GM12878 (cell line): ENCODE measurements at regions not wholly inside any gene's neighbourhood (a gene's known extent, or its start where the extent isn't known, plus 50 kb on each side); places are given as distances from the start of the nearest gene placed in this dataset.

Experiments
- MYC ChIP-seq: IDR thresholded peaks from 2 replicates; pipeline ENCODE4 v1.6.1; 2011; ENCODE audit warnings: mild to moderate bottlenecking, low read length, moderate library complexity, inconsistent platforms; ENCODE audit not compliant: insufficient read depth, insufficient replicate concordance, insufficient read length, severe bottlenecking
- SP1 ChIP-seq: IDR thresholded peaks from one replicate; pipeline ENCODE4 v1.6.1; 2011; ENCODE audit warnings: low read depth, low read length
- SREBF2 ChIP-seq: IDR thresholded peaks from 2 replicates; pipeline ENCODE4 v1.6.1; 2012; ENCODE audit warnings: mild to moderate bottlenecking, low read length
- ZSCAN29 ChIP-seq: fragments of 450-650 bp; IDR thresholded peaks from 2 replicates; pipeline ENCODE4 v1.6.1; 2017; ENCODE audit warnings: mild to moderate bottlenecking, moderate library complexity

GRCh38 chr15:98514034-98514622, 134.2 kb upstream of the IGF1R start:
- TF ChIP-seq SP1 (no peak), SREBF2 (no peak), MYC (no peak), ZSCAN29 (no peak)
